Left ventricle myocardium inferior (tissue), 1 donor: ENCODE measurements at regions not wholly inside any gene's neighbourhood (a gene's known extent, or its start where the extent isn't known, plus 50 kb on each side); places are given as distances from the start of the nearest gene placed in this dataset.

Experiments
- DNase-seq: peaks from one replicate; pipeline ENCODE4 v3.0.0-alpha.2; 2020
- H3K27ac ChIP-seq: fragments of 200-600 bp; replicated peaks from 2 replicates; pipeline ENCODE4 v1.8.0; 2021
- H3K27me3 ChIP-seq: fragments of 200-600 bp; 2 replicates; pipeline ENCODE4 v1.8.0; 2021; ENCODE audit warnings: low read depth
- H3K36me3 ChIP-seq: fragments of 200-600 bp; 2 replicates; pipeline ENCODE4 v1.8.0; 2021
- H3K4me1 ChIP-seq: fragments of 200-600 bp; 2 replicates; pipeline ENCODE4 v1.8.0; 2021
- H3K4me3 ChIP-seq: fragments of 200-600 bp; 2 replicates; pipeline ENCODE4 v1.8.0; 2021; ENCODE audit warnings: mild to moderate bottlenecking, moderate library complexity
- H3K9me3 ChIP-seq: fragments of 200-600 bp; replicated peaks from 2 replicates; pipeline ENCODE4 v1.8.0; 2021
- CTCF ChIP-seq: fragments of 200-600 bp; IDR thresholded peaks from 2 replicates; pipeline ENCODE4 v1.8.0; 2021; ENCODE audit warnings: antibody characterized with exemption, mild to moderate bottlenecking, borderline replicate concordance
- intact Hi-C: fragments of 100-400 bp; cut with micrococcal nuclease; formaldehyde crosslinking; loops from one replicate; pipeline ENCODE4 v1.11.0; 2022
- donor health status: DM: no; HTN: yes; CAD: no; lungs with severe emphysema.

DNA sequence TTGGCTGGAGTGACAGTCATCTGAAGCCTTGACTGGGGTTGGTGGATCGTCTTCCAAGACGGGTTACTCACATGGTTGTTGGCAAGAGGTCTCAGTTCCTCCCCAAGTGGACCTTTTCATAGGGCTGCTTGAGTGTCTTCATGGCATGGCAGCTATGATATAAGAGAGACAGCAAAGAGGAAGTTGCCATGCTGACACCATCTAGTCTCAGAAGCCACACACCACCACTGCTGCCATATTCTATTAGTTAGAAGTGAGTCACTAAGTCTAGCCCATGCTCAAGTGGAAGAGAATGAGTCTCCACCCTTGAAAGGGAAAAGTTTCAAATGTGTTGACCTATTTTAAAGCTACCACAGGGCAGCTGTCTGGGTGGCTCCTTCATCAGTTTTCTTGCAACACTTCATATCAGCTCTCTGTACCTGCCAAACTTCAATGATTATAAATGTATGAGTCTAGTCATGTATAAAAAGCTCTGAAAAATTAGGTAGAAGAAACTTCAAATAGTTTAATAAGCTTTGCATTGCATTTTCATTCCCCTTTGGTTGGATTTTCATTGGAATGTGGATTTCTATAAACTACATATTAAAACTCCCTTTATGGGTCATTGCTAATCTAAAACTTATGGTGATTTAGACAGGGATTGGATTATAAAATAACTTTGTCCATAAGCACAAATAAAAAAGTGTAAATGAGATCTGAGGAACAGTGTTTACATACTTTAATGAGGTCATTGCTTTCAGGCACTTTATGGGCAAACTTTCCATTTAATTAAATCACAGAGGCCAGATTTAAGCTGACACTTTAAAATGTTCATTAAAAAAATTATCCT lies 68.0 kb upstream of the ATXN3L start:
- intact Hi-C loops = no loop called here
- H3K27ac ChIP-seq = no peak overlapping the region
- no peak overlapping the region for H3K4me3 ChIP-seq

GRCh38 chrX:13386636-13387035 lies 66.8 kb upstream of the ATXN3L start:
- no peaks in the 10 kb centered on the region for H3K27me3 ChIP-seq
- intact Hi-C loops = no loop called here
- no peak for TF ChIP-seq CTCF

More for the DNA sequence above, 68.0 kb upstream of the ATXN3L start:
- no peaks in the 10 kb centered on the region for H3K9me3 ChIP-seq
- DNase-seq = no peak
- TF ChIP-seq CTCF = no peak
- no peaks in the 10 kb centered on the region for H3K4me1 ChIP-seq
- no peaks in the 10 kb centered on the region for H3K36me3 ChIP-seq
- no peaks in the 10 kb centered on the region for H3K27me3 ChIP-seq

GRCh38 chrX:13386092-13386491 lies 66.2 kb upstream of the ATXN3L start:
- Histone ChIP-seq H3K4me1 (no peaks in the 10 kb centered on the region), H3K36me3 (no peaks in the 10 kb centered on the region), H3K4me3 (no peak overlapping the region), H3K27ac (no peak overlapping the region), H3K27me3 (no peaks in the 10 kb centered on the region), H3K9me3 (no peaks in the 10 kb centered on the region)
- intact Hi-C loops = no loop called here
- no peak for DNase-seq
- no peak for TF ChIP-seq CTCF

More at GRCh38 chrX:13386636-13387035, 66.8 kb upstream of the ATXN3L start:
- Histone ChIP-seq H3K4me3 (no peak overlapping the region), H3K36me3 (no peaks in the 10 kb centered on the region), H3K9me3 (no peaks in the 10 kb centered on the region), H3K4me1 (no peaks in the 10 kb centered on the region), H3K27ac (no peak overlapping the region)
- no peak for DNase-seq

DNA sequence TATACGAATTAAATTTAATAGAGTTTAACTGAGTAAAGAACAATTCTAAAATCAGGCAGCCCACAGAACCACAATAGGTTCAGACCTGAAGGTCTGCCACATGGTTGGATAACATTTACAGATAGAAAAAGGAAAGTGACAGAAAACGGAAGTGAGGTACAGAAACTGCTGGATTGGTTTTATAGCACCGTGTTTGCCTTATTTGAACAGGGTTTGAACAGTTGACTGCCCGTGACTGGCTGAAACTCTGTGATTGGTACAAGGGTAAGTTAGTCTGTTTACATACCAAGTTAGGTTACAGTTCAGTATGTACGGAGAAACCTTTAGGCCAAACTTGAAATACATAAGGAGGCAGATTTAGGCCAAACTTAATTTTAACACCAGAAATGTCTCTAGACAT lies 64.1 kb upstream of the ATXN3L start:
- no peak for TF ChIP-seq CTCF
- H3K36me3 ChIP-seq = no peaks in the 10 kb centered on the region
- no peaks in the 10 kb centered on the region for H3K9me3 ChIP-seq
- no peak overlapping the region for H3K27ac ChIP-seq
- H3K27me3 ChIP-seq = no peaks in the 10 kb centered on the region
- H3K4me3 ChIP-seq = no peak overlapping the region
- intact Hi-C loops = no loop called here
- no peaks in the 10 kb centered on the region for H3K4me1 ChIP-seq
- no peak for DNase-seq

DNA sequence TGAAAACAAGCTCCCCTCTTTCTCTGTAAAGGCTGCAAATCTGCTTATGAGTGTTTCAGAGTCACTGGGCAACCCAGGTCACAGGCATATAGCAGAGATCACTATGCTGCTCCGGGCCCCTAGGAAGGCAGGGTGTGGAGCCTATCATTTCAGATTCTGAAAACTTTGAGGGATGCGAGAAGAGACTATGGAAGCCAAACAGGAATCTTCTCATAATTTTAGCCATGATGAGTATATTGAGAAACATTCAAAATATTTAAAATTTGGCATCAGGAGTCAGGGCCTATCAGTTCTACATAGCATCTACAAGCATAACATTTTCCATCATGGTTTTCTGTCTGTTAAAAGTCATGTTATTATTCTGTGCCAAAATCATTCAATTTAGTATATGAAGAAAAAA lies 61.7 kb upstream of the ATXN3L start:
- no peaks in the 10 kb centered on the region for H3K9me3 ChIP-seq
- H3K27me3 ChIP-seq = no peaks in the 10 kb centered on the region
- TF ChIP-seq CTCF = no peak
- no peaks in the 10 kb centered on the region for H3K4me1 ChIP-seq
- no peaks in the 10 kb centered on the region for H3K36me3 ChIP-seq
- no peak for DNase-seq
- no peak overlapping the region for H3K27ac ChIP-seq
- no peak overlapping the region for H3K4me3 ChIP-seq
- intact Hi-C loops = no loop called here
